ENCODE measurements at regions not wholly inside any gene's neighbourhood (a gene's known extent, or its start where the extent isn't known, plus 50 kb on each side); places are given as distances from the start of the nearest gene placed in this dataset.

DNA sequence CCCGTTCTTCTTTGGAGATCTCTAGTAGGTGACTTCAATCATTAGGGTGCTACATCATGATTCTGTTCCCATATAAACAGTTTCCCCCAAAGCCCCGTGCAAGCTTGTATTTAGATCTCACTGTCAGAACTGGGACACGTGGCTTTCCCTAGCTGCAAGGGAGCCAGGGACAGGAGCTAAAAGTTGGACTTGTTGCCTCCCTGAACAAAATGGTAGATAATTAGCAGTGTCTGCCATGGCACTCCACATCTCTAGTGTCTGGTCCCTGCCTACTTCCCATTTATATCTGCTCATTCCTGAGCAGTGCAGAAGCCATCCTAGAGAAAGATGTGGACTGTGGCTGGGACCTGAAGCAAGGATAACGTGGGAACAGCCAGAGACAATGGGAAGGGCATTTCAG is 76.6 kb upstream of the FGFR2 start:
- TF ChIP-seq, protein P1, sequence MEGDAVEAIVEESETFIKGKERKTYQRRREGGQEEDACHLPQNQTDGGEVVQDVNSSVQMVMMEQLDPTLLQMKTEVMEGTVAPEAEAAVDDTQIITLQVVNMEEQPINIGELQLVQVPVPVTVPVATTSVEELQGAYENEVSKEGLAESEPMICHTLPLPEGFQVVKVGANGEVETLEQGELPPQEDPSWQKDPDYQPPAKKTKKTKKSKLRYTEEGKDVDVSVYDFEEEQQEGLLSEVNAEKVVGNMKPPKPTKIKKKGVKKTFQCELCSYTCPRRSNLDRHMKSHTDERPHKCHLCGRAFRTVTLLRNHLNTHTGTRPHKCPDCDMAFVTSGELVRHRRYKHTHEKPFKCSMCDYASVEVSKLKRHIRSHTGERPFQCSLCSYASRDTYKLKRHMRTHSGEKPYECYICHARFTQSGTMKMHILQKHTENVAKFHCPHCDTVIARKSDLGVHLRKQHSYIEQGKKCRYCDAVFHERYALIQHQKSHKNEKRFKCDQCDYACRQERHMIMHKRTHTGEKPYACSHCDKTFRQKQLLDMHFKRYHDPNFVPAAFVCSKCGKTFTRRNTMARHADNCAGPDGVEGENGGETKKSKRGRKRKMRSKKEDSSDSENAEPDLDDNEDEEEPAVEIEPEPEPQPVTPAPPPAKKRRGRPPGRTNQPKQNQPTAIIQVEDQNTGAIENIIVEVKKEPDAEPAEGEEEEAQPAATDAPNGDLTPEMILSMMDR (IDR thresholded peaks at IDR 0.05; ENCODE audit: insufficient read depth, low read length), result no peak
- TF ChIP-seq GABPA (IDR thresholded peaks at IDR 0.05; ENCODE audit: low read depth), result no peak

Data from HL-60 (cell line).